HG03442 (cell line): ENCODE measurements at regions not wholly inside any gene's neighbourhood (a gene's known extent, or its start where the extent isn't known, plus 50 kb on each side); places are given as distances from the start of the nearest gene placed in this dataset.
"Not testable (repeated sequence)": the region's sequence is repeated elsewhere in the genome, so short reads cannot be mapped to it uniquely, and the experiment has no call there.

Experiments
- ATAC-seq: cut with Tn5 transposase; IDR thresholded peaks from one replicate; pipeline ENCODE4 v1.9.1; 2021; ENCODE audit warnings: mild to moderate bottlenecking, moderate library complexity; ENCODE audit not compliant: unreplicated experiment

DNA sequence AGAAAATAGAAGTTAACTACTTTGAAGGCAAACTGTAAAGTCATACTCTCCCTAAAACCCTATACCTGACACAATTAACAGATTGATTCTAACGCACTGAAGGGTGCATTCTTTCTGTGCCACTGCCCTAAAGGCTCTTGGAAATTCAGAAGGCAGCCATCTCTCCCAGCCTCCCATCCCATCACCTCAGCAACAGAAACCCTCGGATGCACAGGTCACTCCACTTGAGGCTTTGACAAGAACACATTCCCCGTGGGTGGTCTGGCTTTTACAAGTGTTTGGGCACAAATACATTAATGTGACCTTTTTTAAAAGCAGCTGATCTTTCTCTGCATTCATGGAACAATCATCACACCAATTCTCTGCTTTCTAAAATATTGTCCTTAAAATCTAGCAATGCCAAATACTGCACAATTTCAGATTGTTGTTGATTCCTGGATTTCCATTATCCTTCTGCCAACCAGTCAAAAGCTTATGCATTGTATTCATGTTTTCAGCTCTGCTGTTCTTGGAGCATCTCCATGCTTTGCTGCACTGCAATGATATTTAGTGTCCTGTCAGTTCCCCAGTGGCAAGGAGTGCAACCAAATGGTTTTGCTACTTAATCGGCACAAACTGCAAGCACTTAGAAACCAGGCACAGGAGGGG lies 175.6 kb downstream of the TMEM161B start:
- no peak for ATAC-seq

DNA sequence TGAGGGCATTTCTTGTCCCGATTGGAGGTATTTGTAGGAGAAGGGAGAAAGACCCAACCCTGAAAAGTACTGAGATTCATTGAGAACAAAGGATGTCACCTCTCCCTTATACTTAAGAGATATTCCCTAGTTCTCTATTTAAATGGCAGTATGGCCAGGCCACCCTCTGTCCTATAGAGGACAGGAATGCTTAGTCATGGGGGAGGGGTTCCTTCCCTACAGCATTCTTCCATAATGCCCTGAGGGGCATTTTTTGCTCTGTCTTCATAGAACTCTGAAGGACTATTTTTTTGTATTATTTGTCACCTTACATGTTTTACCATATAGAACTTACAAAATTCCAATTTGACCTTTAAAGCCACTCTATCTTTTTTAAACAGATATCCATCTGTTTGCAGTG lies 176.3 kb downstream of the TMEM161B start:
- ATAC-seq: no peak

GRCh38 chr5:88090506-88090905 lies 178.1 kb downstream of the TMEM161B start:
- ATAC-seq: no peak

GRCh38 chr5:88089719-88090390 lies 178.8 kb downstream of the TMEM161B start:
- ATAC-seq: no peak

DNA sequence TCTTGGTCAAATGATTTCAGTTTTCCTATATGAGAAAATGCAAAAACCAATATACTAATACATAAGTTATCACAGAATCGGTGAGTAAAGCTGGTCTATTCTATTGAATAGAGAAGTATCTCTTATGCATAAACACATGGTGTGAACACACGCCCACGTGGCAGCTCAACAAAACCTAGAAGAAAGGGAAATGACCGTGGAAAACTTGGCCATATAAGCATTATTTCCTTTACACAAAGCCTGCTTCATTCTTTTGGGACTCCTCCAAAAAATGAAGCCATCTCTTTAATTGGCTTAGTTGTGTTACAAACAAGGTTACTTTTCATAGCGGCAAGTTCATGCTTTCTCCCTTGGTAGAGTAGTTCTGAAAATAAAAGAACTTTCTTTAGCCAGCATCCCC lies 183.2 kb downstream of the TMEM161B start:
- no peak for ATAC-seq

DNA sequence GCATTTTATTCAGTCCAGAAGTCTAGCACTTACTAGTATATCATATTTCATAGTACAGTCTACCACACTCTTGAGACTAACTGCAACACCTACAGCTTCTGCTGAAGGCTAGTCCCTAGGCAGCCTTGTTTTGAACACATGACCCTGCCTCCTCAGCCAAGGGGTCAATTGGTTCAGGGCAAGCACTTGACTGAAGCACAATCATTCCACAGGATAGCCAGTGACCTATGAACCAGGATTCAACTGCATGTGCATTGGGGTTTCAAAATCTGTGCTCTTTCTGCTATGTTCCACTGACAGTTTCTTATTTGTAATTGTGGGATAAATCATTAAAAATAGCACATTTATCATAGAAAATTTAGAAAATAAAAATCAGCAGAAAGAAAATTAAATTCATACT lies 186.8 kb downstream of the TMEM161B start:
- no peak for ATAC-seq

DNA sequence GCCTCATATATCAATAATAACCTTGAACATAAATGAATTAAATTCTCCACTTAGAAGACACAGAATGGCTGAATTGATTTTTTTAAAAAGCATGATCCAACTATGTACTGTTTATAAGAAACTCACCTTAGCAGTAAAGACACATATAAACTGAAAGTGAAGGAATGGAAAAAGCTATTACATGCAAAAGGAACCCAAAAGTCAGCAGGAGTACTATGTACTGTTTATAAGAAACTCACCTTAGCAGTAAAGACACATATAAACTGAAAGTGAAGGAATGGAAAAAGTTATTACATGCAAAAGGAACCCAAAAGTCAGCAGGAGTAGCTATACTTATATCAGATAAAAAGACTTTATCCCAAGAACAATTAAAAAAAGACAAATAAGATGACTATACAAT lies 204.8 kb downstream of the TMEM161B start:
- ATAC-seq: no peak

DNA sequence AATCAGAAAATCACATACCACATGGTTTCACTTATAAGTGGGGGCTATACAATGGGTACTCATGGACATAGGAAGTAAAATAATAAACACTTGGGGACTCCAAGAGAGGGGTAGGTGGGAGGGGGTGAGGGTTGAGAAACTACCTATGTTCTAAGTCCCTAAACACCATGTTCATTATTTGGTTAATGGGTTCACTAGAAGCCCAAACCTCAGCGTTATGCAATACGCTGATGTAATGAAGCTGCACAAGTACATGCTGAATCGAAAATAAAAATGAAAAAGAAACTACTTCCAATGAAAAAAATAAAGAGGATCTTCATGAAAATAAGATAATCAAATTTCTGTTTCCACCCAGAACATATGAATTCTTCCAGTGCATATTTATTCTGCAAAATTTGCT lies 208.5 kb downstream of the TMEM161B start:
- no peak for ATAC-seq

- ATAC-seq: no peak
Measured at GRCh38 chr5:88058625-88059024, 210.0 kb downstream of the TMEM161B start.

- not testable (repeated sequence) for ATAC-seq
Measured at GRCh38 chr5:88052468-88052867, 216.2 kb downstream of the TMEM161B start.

DNA sequence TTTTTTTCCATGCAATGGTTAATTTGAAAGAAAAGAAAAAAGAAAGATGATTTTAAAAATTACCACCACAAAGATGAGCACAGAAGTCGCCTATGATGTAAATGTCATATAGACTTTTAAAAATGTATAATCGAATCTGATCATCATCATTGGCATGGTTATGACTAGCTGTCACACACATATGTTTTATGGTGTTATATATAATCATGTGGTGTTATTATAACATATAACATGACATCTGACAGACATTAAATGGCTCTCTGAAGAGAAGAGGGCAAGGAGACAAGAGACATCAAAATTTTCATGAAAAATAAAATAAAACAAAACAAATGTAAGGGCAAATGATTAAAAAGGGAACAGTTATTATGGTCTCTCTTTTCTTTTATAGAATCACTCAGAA lies 217.5 kb downstream of the TMEM161B start:
- no peak for ATAC-seq

GRCh38 chr5:88049737-88050136 lies 218.9 kb downstream of the TMEM161B start:
- ATAC-seq: no peak

DNA sequence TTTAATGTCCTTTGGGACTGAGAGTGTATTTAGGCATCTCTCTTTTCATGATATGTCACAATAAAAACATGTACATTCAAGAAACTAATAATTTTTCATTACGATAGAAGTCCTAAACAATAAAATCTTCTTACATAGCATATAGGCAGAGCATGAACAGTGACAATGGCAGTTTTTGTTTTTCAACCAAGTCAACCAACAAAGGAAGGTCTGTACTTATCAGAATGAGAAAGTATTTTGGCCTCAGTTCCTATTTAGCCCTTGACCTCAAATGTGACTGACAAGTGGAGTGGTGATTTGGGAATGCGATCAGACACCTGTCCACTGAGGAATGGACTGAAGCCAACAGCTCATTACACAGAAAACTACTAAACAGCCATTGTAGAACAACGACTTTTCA lies 219.5 kb downstream of the TMEM161B start:
- no peak for ATAC-seq

DNA sequence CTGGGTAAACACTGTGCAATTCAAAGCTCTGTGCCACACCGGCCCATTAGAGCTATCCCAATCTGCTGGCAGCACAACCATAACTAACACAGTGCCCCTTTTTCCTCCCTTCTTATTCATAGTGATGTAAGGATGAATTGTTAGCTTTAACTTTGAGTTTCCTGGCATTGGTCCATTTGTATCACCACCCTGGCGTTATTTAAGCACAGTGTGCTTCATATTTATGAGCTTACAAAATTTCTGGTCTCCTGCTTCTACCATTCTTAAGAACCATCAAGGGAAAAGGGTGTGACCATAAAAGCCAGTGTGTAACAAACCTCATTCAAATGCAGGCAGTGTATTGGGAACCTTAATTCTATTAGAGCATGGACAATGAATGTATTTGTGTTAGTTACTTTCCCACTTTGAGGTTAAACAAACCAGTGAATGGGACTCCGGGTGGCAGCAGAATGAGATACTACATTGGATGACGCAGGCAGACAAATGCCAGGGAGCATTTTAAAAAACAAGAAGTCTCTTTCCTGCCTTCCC lies 222.6 kb downstream of the TMEM161B start:
- ATAC-seq: no peak

DNA sequence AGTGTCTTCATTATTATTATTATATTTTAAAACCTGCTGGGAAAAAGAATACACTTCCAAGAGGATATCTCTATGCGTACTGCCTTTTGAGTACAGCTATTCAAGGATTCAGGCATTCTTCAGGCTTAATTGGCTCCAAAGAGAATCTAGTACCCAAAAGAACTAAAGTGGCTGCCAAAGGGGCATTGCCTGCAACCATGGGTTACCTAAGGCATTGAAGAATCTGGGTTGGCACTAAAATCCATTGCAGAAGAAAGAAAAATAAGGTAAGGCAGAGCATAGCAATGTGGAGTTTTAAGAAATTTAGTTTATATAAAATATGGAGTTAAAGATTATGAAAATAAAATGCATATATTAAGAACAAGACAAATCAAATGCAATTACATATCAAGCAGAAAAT lies 223.5 kb downstream of the TMEM161B start:
- ATAC-seq: no peak

DNA sequence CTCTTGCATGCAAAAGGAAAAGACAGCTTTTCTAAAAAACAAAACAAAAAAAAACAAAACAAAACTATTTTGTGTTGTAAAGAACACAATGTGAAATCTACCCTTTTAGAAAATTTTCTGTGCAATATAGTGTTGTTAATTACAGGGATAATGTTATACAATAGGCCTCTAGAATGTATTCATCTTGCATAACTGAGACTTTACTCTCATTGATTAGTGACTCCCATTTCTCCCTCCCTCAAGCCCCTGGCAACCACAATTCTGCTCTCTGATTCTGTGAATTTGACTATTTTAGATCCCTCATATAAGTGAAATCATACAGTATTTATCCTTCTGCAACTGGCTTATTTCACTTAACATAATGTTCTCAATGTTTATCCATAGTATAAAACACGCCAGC lies 234.1 kb downstream of the TMEM161B start:
- no peak for ATAC-seq

DNA sequence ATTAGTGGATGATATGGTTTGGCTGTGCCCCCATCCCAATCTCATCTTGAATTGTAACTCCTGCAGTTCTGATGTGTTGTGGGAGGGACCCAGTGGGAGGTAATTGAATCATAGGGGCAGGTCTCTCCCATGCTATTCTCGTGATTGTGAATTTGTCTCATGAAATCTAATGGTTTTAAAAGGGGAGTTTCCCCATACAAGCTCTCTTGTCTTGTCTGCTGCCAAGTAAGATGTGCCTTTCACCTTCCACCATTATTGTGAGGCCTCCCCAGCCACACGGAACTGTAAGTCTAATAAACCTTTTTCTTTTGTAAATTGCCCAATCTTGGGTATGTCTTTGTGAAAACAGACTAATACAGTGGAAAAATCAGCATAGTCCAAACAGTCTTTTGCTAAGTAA lies 235.5 kb downstream of the TMEM161B start:
- ATAC-seq: no peak

DNA sequence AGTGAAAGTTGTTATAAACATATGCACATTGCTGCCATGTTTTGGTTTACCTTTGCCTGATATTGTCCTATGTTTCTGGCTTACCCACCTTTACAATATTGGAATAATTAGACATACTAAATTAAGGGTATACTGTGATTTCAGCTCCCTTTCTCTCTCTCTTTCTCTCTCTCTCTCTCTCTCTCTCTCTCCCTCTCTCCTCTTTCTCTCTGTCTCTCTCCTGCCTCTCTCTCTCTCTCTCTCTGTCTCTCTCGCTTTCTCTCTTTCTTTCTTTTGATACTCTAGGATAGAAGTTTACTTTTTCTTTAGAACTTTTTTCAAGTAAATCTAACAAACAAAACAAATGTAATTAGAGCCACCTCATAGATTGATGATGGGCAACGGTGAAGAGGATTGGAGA lies 239.6 kb downstream of the TMEM161B start:
- no peak for ATAC-seq

DNA sequence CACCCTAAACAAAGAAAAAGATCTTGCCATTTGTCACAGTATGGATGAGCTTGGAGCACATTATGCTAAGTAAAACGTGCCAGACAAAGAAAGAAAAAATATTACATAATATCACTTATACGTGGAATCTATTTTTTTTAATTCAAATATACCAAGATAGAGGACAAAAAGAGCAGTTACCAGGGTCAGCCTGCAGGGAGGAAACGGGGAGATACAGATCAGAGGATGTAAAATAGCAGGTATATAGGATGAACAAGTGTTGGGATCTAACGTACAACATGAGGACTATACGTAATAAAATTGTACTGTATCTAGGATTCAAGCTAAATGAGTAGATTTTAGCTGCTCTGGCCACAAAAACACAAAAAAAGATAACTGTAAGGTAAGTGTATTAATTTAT lies 247.5 kb downstream of the TMEM161B start:
- no peak for ATAC-seq

DNA sequence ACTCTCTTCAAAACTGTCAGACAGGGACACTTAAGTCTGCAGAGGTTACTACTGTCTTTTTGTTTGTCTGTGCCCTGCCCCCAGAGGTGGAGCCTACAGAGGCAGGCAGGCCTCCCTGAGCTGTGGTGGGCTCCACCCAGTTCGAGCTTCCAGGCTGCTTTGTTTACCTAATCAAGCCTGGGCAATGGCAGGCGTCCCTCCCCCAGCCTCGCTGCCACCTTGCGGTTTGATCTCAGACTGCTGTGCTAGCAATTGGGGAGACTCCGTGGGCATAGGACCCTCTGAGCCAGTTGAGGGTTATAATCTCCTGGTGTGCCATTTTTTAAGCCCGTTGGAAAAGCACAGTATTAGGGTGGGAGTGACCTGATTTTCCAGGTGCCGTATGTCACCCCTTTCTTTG lies 253.7 kb downstream of the TMEM161B start:
- not testable (repeated sequence) for ATAC-seq

GRCh38 chr5:88000877-88001276 lies 267.8 kb downstream of the TMEM161B start:
- no peak for ATAC-seq

DNA sequence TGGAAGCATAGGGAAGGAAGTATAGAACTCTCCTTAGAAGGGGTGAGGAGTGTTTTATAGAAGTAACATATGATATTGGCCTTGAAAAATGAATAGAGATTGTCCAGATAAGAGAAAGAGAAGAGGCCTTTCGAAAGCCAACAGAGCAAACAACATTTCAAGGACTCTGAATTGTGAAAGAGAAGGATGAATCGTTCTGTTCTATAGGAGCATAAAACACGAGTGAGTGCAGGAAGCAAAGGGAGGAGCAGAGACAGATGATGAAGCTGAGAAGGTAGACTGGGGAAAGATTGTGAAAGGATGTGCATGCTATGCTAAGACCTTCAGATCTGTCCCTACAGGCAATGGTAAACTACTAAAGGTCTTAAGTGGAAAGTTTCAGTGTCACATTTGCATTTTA lies 271.0 kb downstream of the TMEM161B start:
- ATAC-seq: no peak

DNA sequence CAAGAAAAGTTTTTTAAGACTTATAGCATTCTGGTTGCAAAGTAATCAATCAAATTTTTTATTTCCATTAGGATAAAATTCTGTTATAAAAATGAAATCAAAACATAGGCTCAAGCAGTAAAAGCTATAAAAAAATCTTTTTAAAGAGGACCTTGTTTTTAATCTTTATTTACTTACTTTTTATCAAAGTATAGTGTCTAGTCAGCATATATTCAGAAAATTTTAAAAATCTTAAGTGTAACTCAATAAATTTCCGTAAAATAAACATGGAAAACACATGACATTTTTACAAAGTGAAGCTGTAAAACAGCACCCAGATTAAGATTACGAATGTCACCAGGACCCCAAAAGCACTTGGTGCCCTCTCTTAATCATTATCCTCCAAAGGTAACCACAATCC lies 302.4 kb downstream of the TMEM161B start:
- no peak for ATAC-seq
